AG04449 (cell line): ENCODE measurements at regions not wholly inside any gene's neighbourhood (a gene's known extent, or its start where the extent isn't known, plus 50 kb on each side); places are given as distances from the start of the nearest gene placed in this dataset.

ENCODE experiments used
- CTCF ChIA-PET: fragments of 350-600 bp; formaldehyde crosslinking; extraction: SDS; loops from one replicate; lab custom pipeline; 2021; ENCODE audit warnings: antibody characterized with exemption; lab: Yijun Ruan, JAX
- POLR2A ChIA-PET: fragments of 400-600, 350-600 bp; formaldehyde crosslinking; extraction: SDS; loops from one replicate; lab custom pipeline; 2020; ENCODE audit warnings: antibody characterized with exemption, inconsistent platforms; lab: Yijun Ruan, JAX
- DNase-seq: peaks from one replicate; pipeline ENCODE4 v3.0.0-alpha.2; 2010; ENCODE audit warnings: low read depth, low spot score
- H3K4me3 ChIP-seq: 2 replicates; pipeline ENCODE4 v1.5.1; 2011; ENCODE audit warnings: low read depth, mild to moderate bottlenecking, control low read depth, low read length
- TF ChIP-seq, protein P1 (sequence below): IDR thresholded peaks from one replicate; pipeline ENCODE4 v1.5.1; 2011; ENCODE audit warnings: mild to moderate bottlenecking, moderate library complexity, low read length, control low read depth, inconsistent platforms; ENCODE audit not compliant: insufficient read depth; ENCODE audit errors: missing control alignments

DNA sequence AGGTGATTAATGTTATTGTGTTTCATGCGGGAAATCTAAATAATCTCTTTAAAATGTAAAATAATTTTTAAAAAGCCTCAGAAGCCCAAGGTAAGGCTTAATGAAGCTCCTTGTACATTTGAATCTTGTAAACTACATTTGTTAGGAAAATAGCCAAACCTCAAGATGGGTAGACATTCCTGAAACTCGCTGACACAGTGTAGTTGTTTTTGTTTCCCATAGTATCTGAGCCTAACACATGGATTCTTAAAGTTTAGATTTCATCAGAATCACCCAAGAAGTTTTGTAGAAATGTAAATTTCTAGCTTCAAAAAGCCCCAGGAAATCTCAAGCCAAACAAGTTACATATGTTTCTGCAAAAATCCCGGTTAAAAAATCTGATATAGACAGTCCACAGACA, 1221.1 kb upstream of the ACVR2A start:
- peak; percentile 34 for DNase-seq
- H3K4me3 ChIP-seq: no peak overlapping the region
- TF ChIP-seq, protein P1, sequence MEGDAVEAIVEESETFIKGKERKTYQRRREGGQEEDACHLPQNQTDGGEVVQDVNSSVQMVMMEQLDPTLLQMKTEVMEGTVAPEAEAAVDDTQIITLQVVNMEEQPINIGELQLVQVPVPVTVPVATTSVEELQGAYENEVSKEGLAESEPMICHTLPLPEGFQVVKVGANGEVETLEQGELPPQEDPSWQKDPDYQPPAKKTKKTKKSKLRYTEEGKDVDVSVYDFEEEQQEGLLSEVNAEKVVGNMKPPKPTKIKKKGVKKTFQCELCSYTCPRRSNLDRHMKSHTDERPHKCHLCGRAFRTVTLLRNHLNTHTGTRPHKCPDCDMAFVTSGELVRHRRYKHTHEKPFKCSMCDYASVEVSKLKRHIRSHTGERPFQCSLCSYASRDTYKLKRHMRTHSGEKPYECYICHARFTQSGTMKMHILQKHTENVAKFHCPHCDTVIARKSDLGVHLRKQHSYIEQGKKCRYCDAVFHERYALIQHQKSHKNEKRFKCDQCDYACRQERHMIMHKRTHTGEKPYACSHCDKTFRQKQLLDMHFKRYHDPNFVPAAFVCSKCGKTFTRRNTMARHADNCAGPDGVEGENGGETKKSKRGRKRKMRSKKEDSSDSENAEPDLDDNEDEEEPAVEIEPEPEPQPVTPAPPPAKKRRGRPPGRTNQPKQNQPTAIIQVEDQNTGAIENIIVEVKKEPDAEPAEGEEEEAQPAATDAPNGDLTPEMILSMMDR: no peak
- ChIA-PET POLR2A (no interaction called here), CTCF (no interaction called here)

GRCh38 chr2:146621656-146622055, 1223.2 kb upstream of the ACVR2A start:
- no peak for DNase-seq
- H3K4me3 ChIP-seq: no peak overlapping the region
- CTCF ChIA-PET: no interaction called here
- TF ChIP-seq, protein P1: no peak
- POLR2A ChIA-PET: no interaction called here

DNA sequence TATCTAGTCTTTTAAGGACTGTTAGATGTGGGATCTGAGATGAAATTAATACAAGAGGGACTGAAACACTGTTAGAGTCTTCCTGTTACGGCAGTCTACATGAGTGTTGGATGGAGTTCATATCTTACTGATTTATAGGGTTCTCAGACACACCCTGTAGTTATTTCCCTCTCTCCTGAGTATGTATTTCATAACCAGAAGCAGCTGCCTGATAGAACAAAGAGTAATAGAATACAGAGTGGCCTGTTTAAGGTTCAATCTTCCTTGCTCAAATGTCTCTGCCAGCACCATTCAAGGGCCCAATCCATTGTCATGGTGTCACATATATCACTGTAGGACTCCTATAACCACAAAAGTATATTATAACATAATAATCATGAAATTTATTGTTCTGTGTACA, 1229.1 kb upstream of the ACVR2A start:
- ChIA-PET POLR2A (no interaction called here), CTCF (no interaction called here)
- DNase-seq: no peak
- no peak overlapping the region for H3K4me3 ChIP-seq
- TF ChIP-seq, protein P1: no peak

GRCh38 chr2:146608490-146608889, 1236.3 kb upstream of the ACVR2A start:
- H3K4me3 ChIP-seq: no peak overlapping the region
- DNase-seq: no peak
- ChIA-PET CTCF (no interaction called here), POLR2A (no interaction called here)
- TF ChIP-seq, protein P1: no peak

- H3K4me3 ChIP-seq: no peak overlapping the region
- TF ChIP-seq, protein P1: no peak
- no peak for DNase-seq
- ChIA-PET POLR2A (no interaction called here), CTCF (no interaction called here)
Observed at GRCh38 chr2:146604521-146604920, 1240.3 kb upstream of the ACVR2A start.

DNA sequence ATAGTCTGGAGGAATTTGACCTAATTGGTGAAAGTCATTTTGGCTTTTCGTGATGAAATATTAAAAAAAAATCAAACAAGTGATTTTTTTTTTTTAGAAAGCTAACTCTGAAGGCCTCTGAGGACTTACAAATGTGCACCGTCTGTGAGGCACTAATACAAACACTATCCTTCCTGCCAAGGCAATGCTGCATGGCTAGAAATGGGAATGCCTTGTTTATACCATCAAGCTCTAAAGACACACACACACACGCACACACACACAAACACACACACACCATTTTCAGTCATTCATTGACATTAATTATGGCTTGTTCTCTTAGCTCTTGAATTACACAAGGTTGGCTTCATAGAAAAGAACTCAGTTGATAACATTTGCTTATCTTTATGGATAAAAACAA, 1242.0 kb upstream of the ACVR2A start:
- no peak overlapping the region for H3K4me3 ChIP-seq
- ChIA-PET CTCF (no interaction called here), POLR2A (no interaction called here)
- TF ChIP-seq, protein P1: no peak
- no peak for DNase-seq
